ENCODE measurements at regions not wholly inside any gene's neighbourhood (a gene's known extent, or its start where the extent isn't known, plus 50 kb on each side); places are given as distances from the start of the nearest gene placed in this dataset.

GRCh38 chr4:117811731-117812130 is 222.6 kb upstream of the NDST3 start:
- TF ChIP-seq, protein P1, sequence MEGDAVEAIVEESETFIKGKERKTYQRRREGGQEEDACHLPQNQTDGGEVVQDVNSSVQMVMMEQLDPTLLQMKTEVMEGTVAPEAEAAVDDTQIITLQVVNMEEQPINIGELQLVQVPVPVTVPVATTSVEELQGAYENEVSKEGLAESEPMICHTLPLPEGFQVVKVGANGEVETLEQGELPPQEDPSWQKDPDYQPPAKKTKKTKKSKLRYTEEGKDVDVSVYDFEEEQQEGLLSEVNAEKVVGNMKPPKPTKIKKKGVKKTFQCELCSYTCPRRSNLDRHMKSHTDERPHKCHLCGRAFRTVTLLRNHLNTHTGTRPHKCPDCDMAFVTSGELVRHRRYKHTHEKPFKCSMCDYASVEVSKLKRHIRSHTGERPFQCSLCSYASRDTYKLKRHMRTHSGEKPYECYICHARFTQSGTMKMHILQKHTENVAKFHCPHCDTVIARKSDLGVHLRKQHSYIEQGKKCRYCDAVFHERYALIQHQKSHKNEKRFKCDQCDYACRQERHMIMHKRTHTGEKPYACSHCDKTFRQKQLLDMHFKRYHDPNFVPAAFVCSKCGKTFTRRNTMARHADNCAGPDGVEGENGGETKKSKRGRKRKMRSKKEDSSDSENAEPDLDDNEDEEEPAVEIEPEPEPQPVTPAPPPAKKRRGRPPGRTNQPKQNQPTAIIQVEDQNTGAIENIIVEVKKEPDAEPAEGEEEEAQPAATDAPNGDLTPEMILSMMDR (conservative IDR thresholded peaks at IDR 0.05; ENCODE audit: low read length): no peak
- no peak for TF ChIP-seq EZH2phosphoT487 (IDR thresholded peaks at IDR 0.05; ENCODE audit: borderline replicate concordance)
